ENCODE measurements at regions not wholly inside any gene's neighbourhood (a gene's known extent, or its start where the extent isn't known, plus 50 kb on each side); places are given as distances from the start of the nearest gene placed in this dataset.

GRCh38 chr3:124514683-124515082 lies 215.6 kb upstream of the UMPS start:
- TF ChIP-seq CTCF (conservative IDR thresholded peaks at IDR 0.05): no peak
- TF ChIP-seq EZH2 (IDR thresholded peaks at IDR 0.05; ENCODE audit: low read depth): no peak
